Hematopoietic multipotent progenitor cell treated with erythropoietin and hydrocortisone succinate and interleukin-3 and kit ligand, for 8 days (in vitro differentiated cells): ENCODE measurements at regions not wholly inside any gene's neighbourhood (a gene's known extent, or its start where the extent isn't known, plus 50 kb on each side); places are given as distances from the start of the nearest gene placed in this dataset.
"Not testable (repeated sequence)": the region's sequence is repeated elsewhere in the genome, so short reads cannot be mapped to it uniquely, and the experiment has no call there.

Source experiments
- DNase-seq: peaks from one replicate; pipeline ENCODE4 v3.0.0-alpha.2; 2015

GRCh38 chr3:162586591-162586990 lies 1090.0 kb downstream of the OTOL1 start:
- no peak for DNase-seq

- DNase-seq: no peak
Measured at GRCh38 chr3:162597226-162597625, 1100.6 kb downstream of the OTOL1 start.

- not testable (repeated sequence) for DNase-seq
Measured at GRCh38 chr3:162598500-162598899, 1101.9 kb downstream of the OTOL1 start.

- DNase-seq: not testable (repeated sequence)
Measured at GRCh38 chr3:162599742-162600141, 1103.1 kb downstream of the OTOL1 start.

GRCh38 chr3:162601101-162601670 lies 1104.6 kb downstream of the OTOL1 start:
- no peak for DNase-seq

GRCh38 chr3:162602619-162603018 lies 1106.0 kb downstream of the OTOL1 start:
- no peak for DNase-seq

GRCh38 chr3:162605651-162606204 lies 1109.1 kb downstream of the OTOL1 start:
- DNase-seq: no peak

- no peak for DNase-seq
Measured at GRCh38 chr3:162610261-162610660, 1113.7 kb downstream of the OTOL1 start.

- no peak for DNase-seq
Measured at GRCh38 chr3:162612991-162613390, 1116.4 kb downstream of the OTOL1 start.

GRCh38 chr3:162626172-162626571 lies 1129.6 kb downstream of the OTOL1 start:
- DNase-seq: no peak

GRCh38 chr3:162628531-162628930 lies 1131.9 kb downstream of the OTOL1 start:
- no peak for DNase-seq

- no peak for DNase-seq
Measured at GRCh38 chr3:162629372-162629771, 1132.8 kb downstream of the OTOL1 start.

GRCh38 chr3:162632672-162633071 lies 1136.1 kb downstream of the OTOL1 start:
- no peak for DNase-seq

DNA sequence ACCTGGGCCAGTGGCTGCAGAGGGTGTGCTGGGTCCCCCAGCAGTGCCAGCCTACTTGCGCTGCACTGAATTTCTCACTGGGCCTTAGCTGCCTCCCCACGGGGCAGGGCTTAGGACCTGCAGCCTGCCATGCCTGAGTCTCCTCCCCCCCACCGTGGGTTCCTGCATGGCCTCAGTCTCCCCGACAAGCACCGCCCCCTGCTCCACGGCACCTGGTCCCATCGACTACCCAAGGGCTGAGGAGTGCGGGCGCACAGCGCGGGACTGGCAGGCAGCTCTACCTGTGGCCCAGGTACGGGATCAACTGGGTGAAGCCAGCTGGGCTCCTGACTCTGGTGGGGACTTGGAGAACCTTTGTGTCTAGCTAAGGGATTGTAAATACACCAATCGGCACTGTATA lies 1143.6 kb downstream of the OTOL1 start:
- not testable (repeated sequence) for DNase-seq

- DNase-seq: no peak
Measured at GRCh38 chr3:162641317-162641716, 1144.7 kb downstream of the OTOL1 start.

- DNase-seq: no peak
Measured at GRCh38 chr3:162641907-162642306, 1145.3 kb downstream of the OTOL1 start.

- no peak for DNase-seq
Measured at GRCh38 chr3:162643245-162643644, 1146.6 kb downstream of the OTOL1 start.

GRCh38 chr3:162647321-162647720 lies 1150.7 kb downstream of the OTOL1 start:
- DNase-seq: no peak

DNA sequence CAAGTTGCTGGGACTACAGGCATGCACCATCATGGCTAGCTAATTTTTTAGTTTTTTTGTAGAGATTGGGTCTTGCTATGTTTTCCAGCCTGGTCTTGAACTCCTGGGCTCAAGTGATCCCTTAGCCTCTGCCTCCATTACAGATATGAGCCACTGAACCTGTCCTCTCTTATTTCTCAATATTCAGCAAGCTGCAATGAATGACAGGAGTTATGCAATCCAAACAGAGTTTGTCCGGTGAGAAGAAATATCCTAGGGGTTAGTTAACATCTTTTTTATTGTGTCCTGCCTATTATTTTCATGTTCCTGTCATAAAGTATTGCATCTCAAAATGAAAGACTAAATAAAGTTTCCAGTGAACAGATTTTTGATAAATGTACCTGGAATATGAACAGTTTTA lies 1161.4 kb downstream of the OTOL1 start:
- DNase-seq: no peak

- no peak for DNase-seq
Measured at GRCh38 chr3:162665684-162666391, 1169.2 kb downstream of the OTOL1 start.

- no peak for DNase-seq
Measured at GRCh38 chr3:162666835-162667234, 1170.2 kb downstream of the OTOL1 start.

- no peak for DNase-seq
Measured at GRCh38 chr3:162670181-162670580, 1173.6 kb downstream of the OTOL1 start.

GRCh38 chr3:162677475-162677874 lies 1180.9 kb downstream of the OTOL1 start:
- DNase-seq: no peak

DNA sequence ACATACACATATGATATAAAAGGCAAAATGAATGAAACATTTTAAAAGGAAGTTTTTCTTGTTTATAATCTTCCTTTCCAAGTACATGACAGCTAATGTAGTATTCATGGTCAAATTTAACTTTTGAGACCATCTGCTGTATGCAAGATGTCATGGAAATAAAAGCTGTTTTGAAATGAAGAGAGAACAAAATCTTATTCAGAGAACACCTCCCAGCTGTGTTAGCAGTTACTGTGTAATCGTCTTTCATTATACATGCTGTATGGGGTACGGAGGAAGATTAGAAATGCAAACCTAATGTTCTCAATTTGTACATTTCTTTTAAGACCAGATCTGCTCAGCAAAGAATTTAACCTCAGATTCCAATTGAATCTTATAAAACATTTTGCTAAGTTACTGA lies 1182.3 kb downstream of the OTOL1 start:
- DNase-seq: no peak

DNA sequence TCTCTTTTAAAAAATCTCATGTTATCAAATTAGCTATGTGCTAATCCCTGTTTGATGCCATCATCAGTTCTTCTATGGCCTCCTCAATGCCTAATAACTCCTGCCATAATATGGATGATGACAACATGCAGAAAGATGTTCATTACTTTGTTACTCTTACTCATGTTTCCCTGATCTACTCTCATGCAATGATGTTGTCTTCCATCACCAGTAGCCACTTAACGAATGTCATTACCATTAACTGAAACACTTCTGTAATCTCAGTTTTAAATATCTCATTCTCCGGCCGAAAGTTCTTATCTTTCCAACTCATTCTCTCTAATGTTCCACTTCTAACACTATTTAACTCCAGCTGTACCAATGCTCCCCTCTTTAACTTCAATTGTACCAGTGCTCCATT lies 1187.7 kb downstream of the OTOL1 start:
- no peak for DNase-seq
